Stimulated activated effector memory CD8-positive, alpha-beta T cell treated with anti-CD3 and anti-CD28 coated beads, Interleukin-12 subunit alpha, Interleukin-12 subunit beta, amount 100 ng/mL, for 72 hours (primary cell): ENCODE measurements at regions not wholly inside any gene's neighbourhood (a gene's known extent, or its start where the extent isn't known, plus 50 kb on each side); places are given as distances from the start of the nearest gene placed in this dataset.
"Not testable (repeated sequence)": the region's sequence is repeated elsewhere in the genome, so short reads cannot be mapped to it uniquely, and the experiment has no call there.

Experiments
- ATAC-seq: fragments of 150-1000 bp; cut with Tn5 transposase; 2 replicates; pipeline ENCODE4 v1.10.0; 2021
- DNase-seq, 2 donors: peaks; one replicate each; pipeline ENCODE4 v3.0.0; 2021 to 2022; ENCODE audit warnings: low spot score in 2 of 2
- H3K27ac Mint-ChIP-seq: one replicate; pipeline ENCODE4 v1.8.0; 2022; ENCODE audit warnings: mild to moderate bottlenecking, mixed read lengths
- H3K36me3 Mint-ChIP-seq: one replicate; pipeline ENCODE4 v1.8.0; 2022; ENCODE audit warnings: mild to moderate bottlenecking, mixed read lengths
- H3K4me1 Mint-ChIP-seq: one replicate; pipeline ENCODE4 v1.8.0; 2022; ENCODE audit warnings: mixed read lengths
- H3K4me3 Mint-ChIP-seq: one replicate; pipeline ENCODE4 v1.8.0; 2022; ENCODE audit warnings: mild to moderate bottlenecking, mixed read lengths
- H3K9me3 Mint-ChIP-seq: one replicate; pipeline ENCODE4 v1.8.0; 2022; ENCODE audit warnings: mixed read lengths

DNA sequence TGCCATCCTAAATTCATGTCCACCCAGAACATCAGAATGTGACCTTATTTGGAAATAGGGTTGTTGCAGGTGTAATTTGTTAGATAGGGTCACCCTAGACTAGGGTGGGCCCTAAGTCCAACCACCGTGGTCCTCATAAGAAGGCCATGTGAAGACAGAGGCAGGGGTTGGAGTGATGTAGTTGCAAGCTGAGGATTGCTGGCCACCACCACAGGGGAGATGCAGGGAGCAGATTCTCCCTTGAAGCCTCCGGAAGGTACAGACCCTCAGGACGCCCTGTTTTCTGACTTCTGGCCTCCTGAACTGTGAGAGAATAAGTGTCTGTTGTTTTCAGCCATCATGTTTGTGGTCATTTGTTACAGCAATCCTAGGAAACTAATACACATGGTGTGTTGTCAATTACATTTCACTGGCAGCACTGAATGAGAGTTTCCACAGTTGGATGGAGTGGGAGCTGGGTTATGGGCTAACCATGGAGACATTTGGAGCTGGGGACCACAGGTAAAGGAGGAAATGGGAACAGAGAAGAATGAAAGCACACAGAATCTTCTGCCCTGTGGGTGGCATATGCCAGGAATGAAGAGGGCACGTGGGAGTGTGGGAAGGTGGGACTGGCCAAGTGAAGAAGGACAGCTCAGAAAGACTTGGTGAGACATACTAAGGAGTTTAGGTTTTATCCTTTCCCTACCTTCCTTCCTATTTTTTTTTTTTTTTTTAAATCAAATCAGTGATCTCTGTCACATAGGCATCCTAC is 266.0 kb downstream of the MYCN start:
- Mint-ChIP-seq H3K36me3 (no peaks in the 10 kb centered on the region), H3K27ac (no peak overlapping the region), H3K9me3 (peaks cover 11% of the 10 kb centered on the region), H3K4me3 (no peak overlapping the region), H3K4me1 (no peaks in the 10 kb centered on the region)
- ATAC-seq, result no peak
- no peak for DNase-seq

DNA sequence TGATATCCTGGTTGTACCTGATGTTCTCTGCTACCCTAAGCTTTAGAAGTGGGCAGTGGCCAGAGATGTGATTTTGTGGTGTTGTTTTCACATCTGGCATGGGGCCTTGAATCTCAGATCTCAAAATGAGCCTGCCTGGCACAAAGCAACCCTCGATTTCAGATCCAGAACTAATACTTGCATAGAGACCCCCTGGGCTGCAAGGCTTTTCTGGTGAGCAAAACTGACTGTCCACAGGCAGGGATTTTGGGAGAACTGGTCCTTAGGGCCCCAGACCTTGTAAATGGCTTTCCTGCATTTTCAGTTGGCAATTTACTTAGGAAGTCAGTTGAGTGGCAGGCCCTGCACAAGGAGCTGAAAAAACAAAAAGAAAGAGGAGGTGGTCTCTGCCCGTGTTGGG is 265.3 kb downstream of the MYCN start:
- ATAC-seq (no peak), DNase-seq (no peak)
- no peak overlapping the region for H3K4me3 Mint-ChIP-seq
- no peak overlapping the region for H3K27ac Mint-ChIP-seq
- H3K4me1 Mint-ChIP-seq, result no peaks in the 10 kb centered on the region
- H3K36me3 Mint-ChIP-seq, result no peaks in the 10 kb centered on the region
- peaks cover 8% of the 10 kb centered on the region for H3K9me3 Mint-ChIP-seq

DNA sequence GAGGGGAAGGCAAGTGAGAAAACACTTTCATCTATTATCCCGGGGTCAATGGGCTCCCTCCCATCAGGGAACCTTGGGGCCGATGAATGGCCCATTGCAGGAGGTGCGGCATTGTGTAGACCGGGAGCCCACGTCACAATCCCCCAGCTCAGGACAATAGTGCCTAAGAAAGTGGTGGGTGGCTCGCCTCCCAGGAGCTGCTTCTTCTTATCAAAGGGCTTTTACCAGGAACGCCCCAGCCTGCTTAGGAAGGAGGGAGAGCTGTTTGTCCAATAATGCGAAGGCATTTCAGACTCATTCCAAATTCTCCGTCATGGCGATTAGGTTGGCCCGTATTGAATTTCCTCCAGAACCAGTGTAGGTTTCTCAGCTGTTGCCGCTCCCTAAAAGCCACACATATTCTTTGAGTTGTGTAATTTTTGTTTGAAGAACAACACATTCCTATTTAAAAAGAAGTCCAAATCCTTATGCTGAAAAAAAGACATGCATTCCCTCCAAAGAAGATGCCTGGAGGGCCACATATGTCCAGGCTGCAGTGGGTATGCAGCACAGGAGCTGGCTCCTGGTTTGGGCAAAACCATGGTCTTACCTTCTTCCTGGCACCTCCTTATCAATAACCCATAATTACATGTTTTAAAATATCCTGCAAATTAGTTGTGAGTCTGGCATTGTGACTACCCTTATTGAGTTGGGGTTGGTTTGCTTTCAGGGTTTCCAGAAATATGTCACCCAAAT is 264.7 kb downstream of the MYCN start:
- H3K4me3 Mint-ChIP-seq, result no peak overlapping the region
- H3K27ac Mint-ChIP-seq, result no peak overlapping the region
- no peaks in the 10 kb centered on the region for H3K4me1 Mint-ChIP-seq
- ATAC-seq (no peak), DNase-seq (no peak)
- peaks cover 8% of the 10 kb centered on the region for H3K9me3 Mint-ChIP-seq
- H3K36me3 Mint-ChIP-seq, result no peaks in the 10 kb centered on the region

DNA sequence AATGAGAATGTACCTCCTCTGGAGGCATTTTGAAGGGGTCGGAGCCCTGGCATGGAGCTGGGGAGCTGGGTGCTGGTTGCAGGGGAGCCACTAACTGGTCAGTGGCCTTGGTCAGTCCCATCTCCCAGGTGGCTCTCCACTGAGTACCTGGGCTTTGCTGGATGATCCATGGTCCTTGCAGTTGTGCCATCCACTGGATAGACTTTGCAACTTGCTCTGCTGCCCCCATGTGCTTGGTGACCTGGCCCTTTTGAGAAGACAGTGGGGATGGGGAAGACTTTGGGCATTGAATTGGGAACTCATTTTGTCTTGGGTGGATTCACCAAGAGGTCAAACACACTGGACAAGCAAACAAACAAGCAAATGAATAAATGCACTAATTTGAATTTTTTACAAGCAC is 263.9 kb downstream of the MYCN start:
- Mint-ChIP-seq H3K9me3 (peaks cover 8% of the 10 kb centered on the region), H3K4me1 (no peaks in the 10 kb centered on the region), H3K27ac (no peak overlapping the region), H3K36me3 (no peaks in the 10 kb centered on the region), H3K4me3 (no peak overlapping the region)
- DNase-seq, result no peak
- ATAC-seq, result no peak

DNA sequence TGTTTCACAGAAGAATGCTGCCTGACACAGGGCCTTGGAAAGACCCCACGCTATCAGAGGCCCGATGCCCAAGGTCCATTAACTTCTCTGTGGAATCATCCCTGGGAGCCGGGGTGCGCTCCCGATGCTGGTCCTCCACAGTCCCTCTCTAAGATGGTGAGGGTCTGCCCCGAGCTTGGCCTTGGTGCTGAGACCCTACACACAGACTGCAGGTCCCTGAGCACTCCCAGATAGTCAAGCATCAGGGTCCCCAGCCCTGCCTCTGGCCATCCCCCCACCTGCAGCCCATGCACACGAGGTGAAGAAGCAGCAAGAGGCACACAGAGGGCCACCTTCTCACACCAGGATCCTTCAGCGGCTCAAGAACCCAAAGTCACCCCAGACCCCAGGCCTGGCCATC is 263.3 kb downstream of the MYCN start:
- Mint-ChIP-seq H3K9me3 (peaks cover 8% of the 10 kb centered on the region), H3K4me3 (no peak overlapping the region), H3K4me1 (no peaks in the 10 kb centered on the region), H3K27ac (no peak overlapping the region), H3K36me3 (no peaks in the 10 kb centered on the region)
- DNase-seq (no peak), ATAC-seq (no peak)

DNA sequence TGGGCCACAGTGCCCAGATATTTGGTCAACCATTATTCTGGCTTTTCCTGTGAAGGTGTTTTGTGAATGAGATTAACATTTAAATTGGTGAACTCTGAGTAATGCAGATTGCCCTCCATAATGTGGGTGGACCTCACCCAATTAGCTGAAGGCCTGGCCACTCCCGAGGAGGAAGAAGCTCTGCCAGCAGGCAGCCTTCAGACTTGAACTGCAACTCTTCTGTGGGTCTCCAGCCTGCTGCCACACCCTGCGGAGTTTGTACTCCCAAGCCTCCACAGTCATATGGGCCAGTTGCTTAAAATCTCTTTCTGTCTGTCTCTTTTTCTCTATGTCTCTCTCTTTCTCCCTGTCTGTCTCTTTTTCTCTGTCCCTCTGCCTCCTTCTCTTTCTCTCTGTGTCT is 262.7 kb downstream of the MYCN start:
- Mint-ChIP-seq H3K4me1 (no peaks in the 10 kb centered on the region), H3K36me3 (no peaks in the 10 kb centered on the region), H3K27ac (no peak overlapping the region), H3K4me3 (no peak overlapping the region), H3K9me3 (peaks cover 4% of the 10 kb centered on the region)
- no peak for DNase-seq
- no peak for ATAC-seq

DNA sequence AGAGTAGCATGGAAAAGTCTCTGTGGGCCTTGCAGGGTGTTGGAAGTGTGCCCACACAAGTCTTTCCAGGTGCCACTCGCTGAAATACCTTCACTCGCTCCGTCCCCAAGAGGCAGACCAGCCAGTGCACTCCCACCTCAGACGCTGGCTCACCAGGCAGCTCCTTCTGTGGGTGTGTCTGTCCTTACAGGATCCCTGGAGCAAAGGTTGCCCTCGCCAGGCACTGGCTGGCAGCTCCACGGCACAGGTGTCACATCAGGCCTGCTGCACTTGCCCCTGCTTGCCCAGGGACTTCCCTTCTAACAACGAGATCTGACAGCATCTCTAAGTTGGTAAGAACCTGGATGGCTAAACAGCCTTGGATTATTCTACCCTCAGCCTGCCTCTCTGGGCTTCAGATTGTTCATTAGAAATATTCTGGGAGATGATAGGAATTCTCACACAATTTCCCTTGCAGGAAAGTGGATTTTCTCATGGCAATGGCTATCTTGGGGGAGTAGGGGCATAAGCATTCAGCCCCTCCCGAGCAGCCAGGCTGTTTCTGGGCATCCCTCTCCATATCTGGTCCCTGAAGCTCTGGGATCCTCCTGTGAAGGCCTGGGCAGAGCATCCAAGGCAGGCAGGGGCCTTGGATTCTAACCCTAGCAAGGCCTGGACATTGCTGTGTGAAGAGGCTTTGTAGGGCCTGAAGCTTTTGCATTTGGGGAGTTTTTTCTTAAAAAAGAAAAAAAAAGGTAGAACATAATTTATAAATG is 262.1 kb downstream of the MYCN start:
- H3K4me3 Mint-ChIP-seq, result no peak overlapping the region
- H3K27ac Mint-ChIP-seq, result no peak overlapping the region
- H3K36me3 Mint-ChIP-seq, result no peaks in the 10 kb centered on the region
- H3K4me1 Mint-ChIP-seq, result no peaks in the 10 kb centered on the region
- no peak for DNase-seq
- peak; percentile 5 for ATAC-seq
- peaks cover 4% of the 10 kb centered on the region for H3K9me3 Mint-ChIP-seq

DNA sequence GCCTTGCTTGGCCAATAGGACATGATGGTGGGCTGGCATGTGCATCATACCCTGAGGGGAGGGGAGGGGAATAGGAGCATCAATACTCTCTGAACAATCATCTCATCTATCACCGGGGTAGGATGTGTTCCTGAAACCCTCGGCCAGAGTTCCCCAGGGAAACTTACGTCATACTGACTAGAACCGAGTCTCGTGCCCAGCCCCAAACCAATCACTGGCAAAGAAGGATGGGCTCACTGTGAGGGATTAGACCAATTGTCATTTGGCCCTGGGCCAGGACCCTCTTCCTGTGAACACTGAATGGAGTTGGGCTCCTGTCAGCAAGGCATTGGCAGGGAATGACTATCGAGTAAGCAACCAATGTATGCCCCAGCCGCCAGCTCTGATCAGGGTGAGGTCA is 261.5 kb downstream of the MYCN start:
- H3K27ac Mint-ChIP-seq, result no peak overlapping the region
- no peaks in the 10 kb centered on the region for H3K4me1 Mint-ChIP-seq
- no peak for ATAC-seq

DNA sequence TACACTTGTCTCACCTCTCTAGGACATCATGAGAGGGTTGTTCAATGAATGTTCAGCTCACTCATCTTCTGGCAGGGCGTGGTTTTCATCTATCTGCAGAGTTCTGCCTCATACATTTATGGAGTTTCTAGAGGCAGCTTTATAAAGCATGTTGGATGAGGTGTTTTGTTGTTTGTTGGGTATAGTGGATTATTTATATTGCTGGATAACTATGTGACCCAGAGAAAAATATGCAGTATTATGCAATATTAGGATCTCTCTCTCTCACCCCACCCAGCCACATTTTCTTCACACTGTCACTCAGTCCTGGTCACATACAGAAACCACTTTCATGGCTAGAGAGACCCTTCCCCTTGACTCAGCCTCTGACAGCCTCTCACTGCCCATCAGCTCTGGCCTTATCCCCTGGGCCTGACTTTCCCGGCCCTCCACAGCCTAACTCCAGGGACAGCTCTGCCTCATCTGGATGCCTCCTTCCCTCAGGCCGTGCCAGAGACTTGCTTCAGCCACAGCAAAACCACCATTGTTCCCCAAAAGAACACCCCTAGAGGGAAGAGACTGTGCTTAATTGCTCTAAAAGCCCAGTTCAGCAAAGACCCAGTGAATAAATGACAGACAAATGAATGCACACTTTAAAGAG is 260.3 kb downstream of the MYCN start:
- peaks cover 4% of the 10 kb centered on the region for H3K9me3 Mint-ChIP-seq
- H3K27ac Mint-ChIP-seq, result no peak overlapping the region
- DNase-seq, result no peak
- no peak overlapping the region for H3K4me3 Mint-ChIP-seq
- ATAC-seq, result no peak
- no peaks in the 10 kb centered on the region for H3K36me3 Mint-ChIP-seq
- no peaks in the 10 kb centered on the region for H3K4me1 Mint-ChIP-seq

More for the DNA sequence above, 261.5 kb downstream of the MYCN start:
- H3K4me3 Mint-ChIP-seq, result no peak overlapping the region
- DNase-seq, result no peak
- no peaks in the 10 kb centered on the region for H3K36me3 Mint-ChIP-seq
- H3K9me3 Mint-ChIP-seq, result peaks cover 4% of the 10 kb centered on the region

DNA sequence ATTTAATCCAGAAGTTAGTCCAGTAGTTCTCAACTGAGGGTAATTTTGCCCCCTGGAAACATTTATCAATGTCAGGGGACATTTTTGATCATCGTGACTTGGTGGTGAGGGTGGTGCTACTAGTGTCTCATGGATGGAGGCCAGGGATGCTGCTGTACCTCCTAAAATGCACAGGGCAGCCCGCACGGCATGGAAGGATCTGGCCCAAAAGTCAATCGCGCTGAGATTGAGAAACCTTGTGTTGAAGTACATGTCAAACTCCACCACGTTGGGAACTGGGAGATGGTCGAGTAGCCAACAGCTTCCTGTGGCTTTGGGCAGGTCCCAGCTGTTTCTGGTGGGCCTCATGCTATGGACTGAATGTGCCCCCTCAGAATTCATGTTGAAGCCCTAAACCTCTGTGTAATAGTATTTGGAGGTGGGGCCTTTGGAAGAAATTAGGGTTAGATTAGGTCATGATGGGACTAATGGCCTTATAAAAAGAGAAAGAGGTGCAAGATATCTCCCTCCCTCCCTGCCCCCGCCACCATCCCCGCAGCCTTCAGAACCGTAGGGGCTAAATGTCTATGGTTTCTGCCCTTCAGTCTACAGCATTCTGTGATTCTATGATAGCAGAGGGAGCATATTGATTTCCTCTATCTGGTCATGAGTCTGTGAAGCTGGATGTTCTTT is 259.7 kb downstream of the MYCN start:
- H3K27ac Mint-ChIP-seq, result no peak overlapping the region
- H3K4me1 Mint-ChIP-seq, result no peaks in the 10 kb centered on the region
- peaks cover 4% of the 10 kb centered on the region for H3K9me3 Mint-ChIP-seq
- DNase-seq (no peak), ATAC-seq (no peak)
- no peaks in the 10 kb centered on the region for H3K36me3 Mint-ChIP-seq
- H3K4me3 Mint-ChIP-seq, result no peak overlapping the region

DNA sequence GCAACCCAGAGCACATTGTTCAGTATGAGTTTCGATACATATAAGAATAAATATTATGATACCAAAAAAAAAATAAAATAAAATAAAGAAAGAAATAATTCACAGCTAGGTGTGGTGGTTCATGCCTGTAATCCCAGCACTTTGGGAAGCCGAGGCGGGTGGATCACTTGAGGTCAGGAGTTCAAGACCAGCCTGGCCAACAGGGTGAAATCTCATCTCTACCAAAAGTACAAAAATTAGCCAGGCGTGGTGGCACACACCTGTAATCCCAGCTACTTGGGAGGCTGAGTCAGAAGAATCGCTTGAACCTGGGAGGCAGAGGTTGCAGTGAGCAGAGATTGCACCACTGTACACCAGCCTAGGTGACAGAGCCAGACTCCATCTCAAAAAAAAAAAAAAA is 258.9 kb downstream of the MYCN start:
- H3K36me3 Mint-ChIP-seq, H3K9me3 Mint-ChIP-seq, H3K4me1 Mint-ChIP-seq, H3K4me3 Mint-ChIP-seq, H3K27ac Mint-ChIP-seq, DNase-seq, ATAC-seq: not testable (repeated sequence)

DNA sequence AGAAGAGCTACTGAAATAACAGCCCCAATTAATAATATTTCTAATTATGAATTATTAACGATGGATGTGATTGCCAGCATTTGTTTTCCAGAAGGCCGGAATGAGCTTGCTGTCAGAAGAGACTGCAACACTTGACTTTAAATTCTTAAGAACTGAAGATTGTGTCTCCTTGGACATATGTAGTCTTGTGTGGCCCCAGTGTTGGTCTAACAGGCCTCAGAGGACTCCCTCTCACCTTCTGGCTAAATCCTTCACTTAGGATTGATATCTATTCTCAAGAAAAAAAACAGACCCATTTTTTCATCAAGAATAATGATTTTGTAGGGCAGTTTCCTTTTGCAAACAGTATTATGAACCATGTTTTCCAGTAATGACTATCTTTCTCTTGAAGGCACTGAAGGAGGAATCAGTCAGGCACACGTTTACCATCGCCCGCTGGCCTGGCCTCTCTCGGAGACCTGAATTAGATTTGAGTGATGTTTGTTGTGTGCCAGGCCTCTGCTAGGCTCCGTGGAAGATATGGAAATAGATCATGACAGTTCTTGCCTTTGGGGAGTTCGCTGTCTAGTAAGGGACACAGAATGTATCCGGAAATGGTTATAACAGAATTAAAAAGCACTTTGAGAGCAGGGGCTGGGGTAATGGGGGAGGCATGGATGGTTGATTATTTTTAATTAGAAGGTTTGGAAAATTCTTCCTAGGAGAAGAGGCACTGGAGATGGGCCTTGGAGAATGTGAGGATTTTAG is 258.0 kb downstream of the MYCN start:
- H3K4me3 Mint-ChIP-seq, result no peak overlapping the region
- H3K9me3 Mint-ChIP-seq, result peaks cover under 1% of the 10 kb centered on the region
- DNase-seq, result no peak
- no peak for ATAC-seq
- H3K4me1 Mint-ChIP-seq, result no peaks in the 10 kb centered on the region
- H3K36me3 Mint-ChIP-seq, result no peaks in the 10 kb centered on the region
- no peak overlapping the region for H3K27ac Mint-ChIP-seq

DNA sequence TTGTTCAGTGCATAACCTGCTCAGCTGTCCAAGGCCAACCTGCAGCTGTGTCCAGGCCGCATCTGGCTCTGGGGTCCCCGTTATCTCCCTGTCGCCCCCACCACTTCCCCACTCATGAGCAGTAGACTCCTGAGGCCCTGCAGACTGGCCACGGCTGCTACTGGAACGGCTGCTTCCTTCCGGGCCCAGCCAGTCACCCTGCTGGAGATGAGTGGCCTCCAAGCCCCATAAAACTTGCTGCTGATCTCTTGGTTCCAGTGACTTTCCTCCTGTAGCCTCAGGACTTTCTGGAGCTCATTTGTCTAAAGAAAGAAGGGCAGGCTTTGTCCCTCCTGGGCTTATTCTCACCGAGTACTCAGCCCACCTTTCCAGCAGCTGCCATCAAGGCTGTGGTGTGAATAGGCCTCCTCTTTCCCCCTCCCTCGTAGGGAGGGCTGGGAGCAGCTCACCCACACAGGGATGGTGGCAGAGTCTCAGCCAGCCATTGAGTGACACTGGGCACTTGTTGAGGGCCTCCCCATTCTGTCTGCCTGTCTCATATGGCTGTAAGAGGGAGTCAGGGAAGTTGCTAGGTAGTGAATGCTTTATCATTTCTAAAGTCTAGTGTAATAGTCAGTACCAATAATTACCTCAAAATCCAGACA is 257.3 kb downstream of the MYCN start:
- Mint-ChIP-seq H3K4me1 (no peaks in the 10 kb centered on the region), H3K9me3 (no peaks in the 10 kb centered on the region), H3K36me3 (no peaks in the 10 kb centered on the region), H3K27ac (no peak overlapping the region), H3K4me3 (no peak overlapping the region)
- ATAC-seq (no peak), DNase-seq (no peak)
